NB4 (cell line): ENCODE measurements at regions not wholly inside any gene's neighbourhood (a gene's known extent, or its start where the extent isn't known, plus 50 kb on each side); places are given as distances from the start of the nearest gene placed in this dataset.
"Not testable (repeated sequence)": the region's sequence is repeated elsewhere in the genome, so short reads cannot be mapped to it uniquely, and the experiment has no call there.

Experiments
- DNase-seq: peaks from one replicate; pipeline ENCODE4 v3.0.0; 2010; ENCODE audit warnings: low read depth
- H3K4me3 ChIP-seq: one replicate; pipeline ENCODE4 v1.5.1; 2011; ENCODE audit warnings: mild to moderate bottlenecking, low read depth, low read length, moderate library complexity
- MYC ChIP-seq: IDR thresholded peaks from 2 replicates; pipeline ENCODE4 v1.6.1; 2011; ENCODE audit warnings: low read depth, low read length
- POLR2A ChIP-seq: IDR thresholded peaks from 2 replicates; pipeline ENCODE4 v1.6.1; 2011; ENCODE audit warnings: mild to moderate bottlenecking; ENCODE audit not compliant: insufficient read length; ENCODE audit errors: extremely low read depth
- TF ChIP-seq, protein P1 (sequence below): IDR thresholded peaks from one replicate; pipeline ENCODE4 v1.5.1; 2012; ENCODE audit warnings: low read depth, low read length
- TF ChIP-seq, protein P2 (sequence below): IDR thresholded peaks from 2 replicates; pipeline ENCODE4 v1.6.1; 2011; ENCODE audit warnings: low read depth, low read length

DNA sequence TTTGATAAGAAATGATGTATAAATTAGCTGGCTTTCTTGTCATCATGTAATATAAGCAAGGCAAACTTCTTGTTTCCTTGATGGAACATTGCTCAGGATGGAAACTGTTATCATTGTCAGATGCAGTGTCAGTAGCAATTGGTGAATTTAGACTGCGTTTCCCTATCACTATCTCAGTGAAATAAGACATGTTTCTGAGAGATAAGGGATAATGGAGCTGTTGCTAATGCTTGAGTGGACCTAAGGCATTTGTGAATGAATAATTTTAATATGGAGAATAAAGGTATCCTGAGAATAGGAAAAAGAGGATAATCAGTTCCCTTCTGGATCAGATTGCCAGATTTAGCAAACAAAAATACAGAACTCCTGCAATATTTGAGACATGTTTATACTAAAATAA, 160.9 kb downstream of the HLX start:
- TF ChIP-seq MYC, result no peak
- TF ChIP-seq, protein P1, sequence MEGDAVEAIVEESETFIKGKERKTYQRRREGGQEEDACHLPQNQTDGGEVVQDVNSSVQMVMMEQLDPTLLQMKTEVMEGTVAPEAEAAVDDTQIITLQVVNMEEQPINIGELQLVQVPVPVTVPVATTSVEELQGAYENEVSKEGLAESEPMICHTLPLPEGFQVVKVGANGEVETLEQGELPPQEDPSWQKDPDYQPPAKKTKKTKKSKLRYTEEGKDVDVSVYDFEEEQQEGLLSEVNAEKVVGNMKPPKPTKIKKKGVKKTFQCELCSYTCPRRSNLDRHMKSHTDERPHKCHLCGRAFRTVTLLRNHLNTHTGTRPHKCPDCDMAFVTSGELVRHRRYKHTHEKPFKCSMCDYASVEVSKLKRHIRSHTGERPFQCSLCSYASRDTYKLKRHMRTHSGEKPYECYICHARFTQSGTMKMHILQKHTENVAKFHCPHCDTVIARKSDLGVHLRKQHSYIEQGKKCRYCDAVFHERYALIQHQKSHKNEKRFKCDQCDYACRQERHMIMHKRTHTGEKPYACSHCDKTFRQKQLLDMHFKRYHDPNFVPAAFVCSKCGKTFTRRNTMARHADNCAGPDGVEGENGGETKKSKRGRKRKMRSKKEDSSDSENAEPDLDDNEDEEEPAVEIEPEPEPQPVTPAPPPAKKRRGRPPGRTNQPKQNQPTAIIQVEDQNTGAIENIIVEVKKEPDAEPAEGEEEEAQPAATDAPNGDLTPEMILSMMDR, result no peak
- TF ChIP-seq, protein P2, sequence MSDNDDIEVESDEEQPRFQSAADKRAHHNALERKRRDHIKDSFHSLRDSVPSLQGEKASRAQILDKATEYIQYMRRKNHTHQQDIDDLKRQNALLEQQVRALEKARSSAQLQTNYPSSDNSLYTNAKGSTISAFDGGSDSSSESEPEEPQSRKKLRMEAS, result no peak
- TF ChIP-seq POLR2A, result no peak
- H3K4me3 ChIP-seq, result no peak overlapping the region

DNA sequence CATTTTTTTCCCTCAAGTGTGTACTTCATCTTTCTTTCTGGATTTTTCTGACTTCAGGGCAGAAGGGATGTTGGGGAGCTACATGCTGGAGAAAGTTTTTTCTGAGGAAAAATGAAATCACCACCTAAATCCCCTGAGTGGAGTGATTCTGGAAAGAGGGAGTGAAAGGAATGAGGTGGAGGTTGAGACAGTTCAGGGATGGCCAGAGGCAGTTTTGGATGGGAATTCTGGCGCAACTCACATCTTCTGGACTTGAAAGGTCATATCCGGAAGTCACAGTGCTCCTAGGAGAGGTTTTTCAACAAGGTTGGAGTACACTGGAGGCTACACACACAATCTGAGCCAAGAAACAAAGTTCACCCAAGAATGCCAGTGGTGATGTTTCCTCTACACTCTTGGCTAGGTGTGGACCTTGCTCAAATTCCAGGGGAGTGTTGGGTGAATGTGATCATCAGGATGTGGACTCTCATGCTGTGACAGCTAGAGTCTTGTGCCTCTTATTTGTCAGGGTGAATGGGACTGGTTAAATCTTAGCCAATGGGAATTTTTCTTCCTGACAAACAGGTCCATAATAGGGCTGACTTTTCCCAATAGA, 161.5 kb downstream of the HLX start:
- DNase-seq, result no peak

More for the DNA sequence above, 160.9 kb downstream of the HLX start:
- DNase-seq, result no peak

DNA sequence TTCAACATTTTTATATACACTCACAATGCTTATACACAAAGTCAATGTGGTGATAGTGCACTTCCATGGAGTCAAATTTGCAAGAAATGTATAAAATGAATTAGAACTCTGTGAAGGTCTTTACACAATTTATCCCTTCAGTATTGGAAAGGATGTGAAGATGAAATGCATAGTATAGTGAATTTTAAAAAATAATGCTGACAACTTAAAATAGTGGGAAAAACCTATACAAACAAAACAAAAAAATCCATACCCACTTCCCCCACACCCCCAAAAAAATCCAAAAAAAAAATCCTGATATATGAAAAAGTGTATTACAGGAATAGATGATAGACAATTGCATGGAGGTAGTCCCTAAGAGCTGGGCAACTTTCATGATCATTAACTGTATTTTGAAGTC, 165.3 kb downstream of the HLX start:
- DNase-seq, result no peak
- H3K4me3 ChIP-seq, result no peak overlapping the region
- no peak for TF ChIP-seq MYC
- TF ChIP-seq, protein P2, result no peak
- TF ChIP-seq, protein P1, result no peak

More for the DNA sequence above, 161.5 kb downstream of the HLX start:
- no peak overlapping the region for H3K4me3 ChIP-seq
- TF ChIP-seq POLR2A (no peak), MYC (no peak)
- TF ChIP-seq, protein P2, result no peak
- TF ChIP-seq, protein P1, result no peak

DNA sequence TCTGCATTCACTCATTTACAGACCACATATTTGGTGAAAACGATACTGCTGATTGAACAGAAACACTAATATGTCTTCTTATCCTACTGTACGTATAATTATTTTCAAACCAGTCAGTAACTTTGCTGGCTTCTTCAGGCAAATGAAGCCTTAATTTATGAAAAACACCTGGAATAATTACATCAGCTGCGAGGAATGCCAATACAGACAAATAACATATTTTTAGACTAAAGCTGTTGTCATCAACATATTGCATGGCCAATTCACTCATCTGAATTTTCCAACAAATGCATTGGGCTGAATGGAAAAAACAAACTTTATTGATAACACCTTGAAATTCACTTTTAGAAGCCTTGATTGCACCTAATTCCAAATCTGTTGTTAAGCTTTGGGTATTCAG, 165.9 kb downstream of the HLX start:
- TF ChIP-seq MYC (no peak), POLR2A (no peak)
- TF ChIP-seq, protein P2, result no peak
- TF ChIP-seq, protein P1, result no peak
- DNase-seq, result no peak
- no peak overlapping the region for H3K4me3 ChIP-seq

DNA sequence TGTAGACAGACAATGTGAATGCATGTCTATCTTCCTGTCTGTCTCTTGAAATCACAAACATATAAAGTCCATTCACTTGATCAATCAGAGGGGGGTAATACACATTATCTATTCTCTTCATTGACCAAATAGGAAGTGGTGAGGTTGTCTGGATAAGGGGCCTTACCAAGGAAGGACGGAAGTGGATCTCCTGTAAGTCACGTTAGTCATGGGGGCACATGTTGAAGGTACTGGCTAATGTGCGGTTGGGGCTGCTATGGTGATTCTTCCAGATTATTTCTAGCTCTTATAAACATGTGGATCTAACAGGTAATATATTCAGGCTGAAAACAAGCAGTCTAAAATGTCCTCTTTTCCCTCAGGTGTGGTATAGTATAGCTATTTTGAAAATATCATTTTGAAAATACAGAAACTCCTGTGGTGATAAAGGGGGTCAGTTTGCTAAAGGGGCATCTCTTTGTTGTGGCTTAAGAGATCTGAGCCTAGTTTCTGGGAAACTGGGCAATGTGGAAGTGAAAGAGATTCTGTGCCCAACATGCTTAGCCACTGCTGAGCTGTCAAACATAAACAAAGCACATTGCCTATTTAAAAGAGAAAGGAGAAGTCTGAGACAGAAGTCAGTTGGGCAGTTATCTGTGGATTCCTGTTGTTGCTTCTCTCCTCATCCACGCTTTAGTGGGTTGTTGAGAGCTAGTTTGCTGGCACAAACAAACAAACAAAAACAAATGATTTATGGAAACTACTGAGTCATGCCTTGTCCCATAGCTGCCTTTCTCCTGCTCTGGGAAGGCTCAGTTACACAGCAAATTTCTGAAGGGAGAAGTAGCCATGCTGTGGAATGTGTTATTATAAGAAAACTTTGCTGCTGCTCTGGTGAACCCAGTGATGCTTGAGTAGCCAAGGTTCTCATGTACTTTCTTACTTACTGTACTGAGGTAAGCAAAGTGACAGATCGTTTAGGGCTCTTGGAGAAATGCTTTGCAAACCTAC, 166.9 kb downstream of the HLX start:
- DNase-seq, result peak; percentile 55
- no peak for TF ChIP-seq MYC
- H3K4me3 ChIP-seq, result no peak overlapping the region

DNA sequence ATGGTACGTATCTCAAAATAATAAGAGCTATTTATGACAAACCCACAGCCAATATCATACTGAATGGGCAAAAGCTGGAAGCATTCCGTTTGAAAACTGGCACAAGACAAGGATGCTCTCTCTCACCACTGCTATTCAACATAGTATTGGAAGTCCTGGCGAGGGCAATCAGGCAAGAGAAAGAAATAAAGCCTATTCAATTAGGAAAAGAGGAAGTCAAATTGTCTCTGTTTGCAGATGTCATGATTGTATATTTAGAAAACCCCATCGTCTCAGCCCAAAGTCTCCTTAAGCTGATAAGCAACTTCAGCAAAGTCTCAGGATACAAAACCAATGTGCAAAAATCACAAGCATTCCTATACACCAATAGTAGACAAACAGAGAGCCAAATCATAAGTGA, 172.1 kb downstream of the HLX start:
- DNase-seq, H3K4me3 ChIP-seq: not testable (repeated sequence)
